NB4 (cell line): ENCODE measurements at regions not wholly inside any gene's neighbourhood (a gene's known extent, or its start where the extent isn't known, plus 50 kb on each side); places are given as distances from the start of the nearest gene placed in this dataset.

Experiments
- CTCF ChIP-seq: IDR thresholded peaks from one replicate; pipeline ENCODE4 v1.5.1; 2012; ENCODE audit warnings: low read depth, low read length
- MAX ChIP-seq: IDR thresholded peaks from 2 replicates; pipeline ENCODE4 v1.6.1; 2011; ENCODE audit warnings: low read depth, low read length
- MYC ChIP-seq: IDR thresholded peaks from 2 replicates; pipeline ENCODE4 v1.6.1; 2011; ENCODE audit warnings: low read depth, low read length
- POLR2A ChIP-seq: IDR thresholded peaks from 2 replicates; pipeline ENCODE4 v1.6.1; 2011; ENCODE audit warnings: mild to moderate bottlenecking; ENCODE audit not compliant: insufficient read length; ENCODE audit errors: extremely low read depth

GRCh38 chr9:18350995-18351595 is 122.9 kb upstream of the ADAMTSL1 start:
- TF ChIP-seq CTCF (no peak), POLR2A (no peak), MYC (no peak), MAX (no peak)
